ENCODE measurements at regions not wholly inside any gene's neighbourhood (a gene's known extent, or its start where the extent isn't known, plus 50 kb on each side); places are given as distances from the start of the nearest gene placed in this dataset.

GRCh38 chr10:125344573-125345171 lies 184.3 kb upstream of the CTBP2 start:
- Mint-ChIP-seq H3K36me3 (no peaks in the 10 kb centered on the region), H3K27me3 (ENCODE audit: low read depth) (no peaks in the 10 kb centered on the region), H3K4me3 (no peak overlapping the region), H3K9me3 (peaks cover 13% of the 10 kb centered on the region), H3K27ac (no peak overlapping the region), H3K4me1 (peaks cover 3% of the 10 kb centered on the region)
- no peak for TF ChIP-seq CTCF (IDR thresholded peaks at IDR 0.05; ENCODE audit: unreplicated experiment)
- no peak for DNase-seq (ENCODE audit: low spot score in 2 of 2, unreplicated experiment in 2 of 2)

DNA sequence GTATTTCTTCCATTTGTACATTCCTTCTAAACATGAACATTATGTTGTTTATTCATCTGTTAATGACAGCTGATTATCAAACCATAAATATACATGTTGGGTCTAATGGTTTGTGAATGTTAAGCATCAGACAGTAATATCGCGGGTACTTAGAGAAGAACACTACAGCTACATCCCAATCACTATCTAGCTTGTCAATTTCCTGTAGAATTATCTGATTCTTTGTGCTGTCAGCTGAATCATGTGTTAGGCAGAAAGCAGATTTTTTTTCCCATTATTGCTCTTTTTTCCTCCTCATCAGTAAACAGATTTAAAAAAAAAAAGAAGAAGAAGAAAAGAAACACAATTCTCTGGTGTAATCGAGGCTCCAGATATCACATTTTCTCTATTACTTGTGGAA lies 183.6 kb upstream of the CTBP2 start:
- no peak for TF ChIP-seq CTCF (IDR thresholded peaks at IDR 0.05; ENCODE audit: unreplicated experiment)
- Mint-ChIP-seq H3K9me3 (peaks cover 20% of the 10 kb centered on the region), H3K4me3 (no peak overlapping the region), H3K27me3 (ENCODE audit: low read depth) (no peaks in the 10 kb centered on the region), H3K27ac (no peak overlapping the region), H3K36me3 (no peaks in the 10 kb centered on the region), H3K4me1 (peaks cover 3% of the 10 kb centered on the region)
- no peak for DNase-seq (ENCODE audit: low spot score in 2 of 2, unreplicated experiment in 2 of 2)

- Mint-ChIP-seq H3K27ac (no peak overlapping the region), H3K27me3 (ENCODE audit: low read depth) (no peaks in the 10 kb centered on the region), H3K9me3 (peaks cover 24% of the 10 kb centered on the region)
These were observed 183.0 kb upstream of the CTBP2 start for GRCh38 chr10:125343118-125343925.

GRCh38 chr10:125341611-125342010 lies 181.2 kb upstream of the CTBP2 start:
- no peak for DNase-seq (ENCODE audit: low spot score in 2 of 2, unreplicated experiment in 2 of 2)
- no peaks in the 10 kb centered on the region for H3K36me3 Mint-ChIP-seq
- no peaks in the 10 kb centered on the region for H3K27me3 Mint-ChIP-seq (ENCODE audit: low read depth)
- peaks cover 3% of the 10 kb centered on the region for H3K4me1 Mint-ChIP-seq
- H3K4me3 Mint-ChIP-seq: no peak overlapping the region
- H3K27ac Mint-ChIP-seq: no peak overlapping the region
- no peak for TF ChIP-seq CTCF (IDR thresholded peaks at IDR 0.05; ENCODE audit: unreplicated experiment)
- peaks cover 17% of the 10 kb centered on the region for H3K9me3 Mint-ChIP-seq

More at GRCh38 chr10:125343118-125343925, 183.0 kb upstream of the CTBP2 start:
- no peak for DNase-seq (ENCODE audit: low spot score in 2 of 2, unreplicated experiment in 2 of 2)
- H3K4me1 Mint-ChIP-seq: peaks cover 3% of the 10 kb centered on the region
- TF ChIP-seq CTCF (IDR thresholded peaks at IDR 0.05; ENCODE audit: unreplicated experiment): peak; percentile 36
- H3K4me3 Mint-ChIP-seq: no peak overlapping the region
- no peaks in the 10 kb centered on the region for H3K36me3 Mint-ChIP-seq

DNA sequence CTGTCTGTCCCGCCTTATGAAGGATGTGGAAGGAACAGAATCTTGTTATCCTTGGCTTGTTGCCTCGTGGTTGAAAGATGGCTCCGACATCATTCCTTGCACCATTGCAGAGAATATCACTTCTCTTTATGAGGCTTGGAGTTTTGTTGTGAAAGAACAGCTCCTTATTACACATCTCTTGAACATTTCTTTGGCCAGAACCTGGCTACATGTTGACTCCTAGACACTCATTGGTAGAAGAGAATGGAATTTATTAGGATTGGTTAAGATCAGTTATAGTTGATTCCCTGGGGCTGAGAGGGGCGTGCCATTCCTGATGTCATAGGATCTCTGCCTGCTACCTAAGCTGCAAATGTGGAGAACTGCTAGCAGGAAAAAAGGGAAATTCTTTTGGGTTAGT lies 180.5 kb upstream of the CTBP2 start:
- Mint-ChIP-seq H3K27me3 (ENCODE audit: low read depth) (no peaks in the 10 kb centered on the region), H3K36me3 (no peaks in the 10 kb centered on the region), H3K4me3 (no peak overlapping the region), H3K4me1 (peaks cover 3% of the 10 kb centered on the region), H3K9me3 (peaks cover 17% of the 10 kb centered on the region), H3K27ac (no peak overlapping the region)
- no peak for DNase-seq (ENCODE audit: low spot score in 2 of 2, unreplicated experiment in 2 of 2)
- no peak for TF ChIP-seq CTCF (IDR thresholded peaks at IDR 0.05; ENCODE audit: unreplicated experiment)

All from mesothelial cell of epicardium (in vitro differentiated cells).